Hepatocyte (in vitro differentiated cells): ENCODE measurements at regions not wholly inside any gene's neighbourhood (a gene's known extent, or its start where the extent isn't known, plus 50 kb on each side); places are given as distances from the start of the nearest gene placed in this dataset. TPM values are rescaled to one million over a fixed set of nuclear protein-coding genes. Genes with fewer than 3 reads are reported as not detected.

Source experiments
- DNase-seq: peaks from one replicate; pipeline ENCODE4 v3.0.0-alpha.2; 2016; ENCODE audit warnings: low spot score
- H2AFZ ChIP-seq: fragments of 200-600 bp; sonication (generic); 2 replicates; pipeline ENCODE4 v1.6.0; 2016; ENCODE audit warnings: antibody characterized with exemption, mild to moderate bottlenecking
- H3K27ac ChIP-seq: fragments of 200-600 bp; sonication (generic); 2 replicates; pipeline ENCODE4 v1.5.1; 2016; ENCODE audit warnings: mild to moderate bottlenecking
- H3K27me3 ChIP-seq: fragments of 200-600 bp; sonication (generic); 2 replicates; pipeline ENCODE4 v1.6.1; 2016
- H3K36me3 ChIP-seq: fragments of 200-600 bp; sonication (generic); replicated peaks from 2 replicates; pipeline ENCODE4 v1.5.1; 2016; ENCODE audit warnings: low read depth; ENCODE audit not compliant: insufficient read depth
- H3K4me1 ChIP-seq: fragments of 200-600 bp; sonication (generic); 2 replicates; pipeline ENCODE4 v1.5.1; 2016; ENCODE audit warnings: mild to moderate bottlenecking, moderate library complexity; ENCODE audit not compliant: insufficient read depth
- H3K4me2 ChIP-seq: fragments of 200-600 bp; sonication (generic); 2 replicates; pipeline ENCODE4 v1.6.0; 2016
- H3K4me3 ChIP-seq: fragments of 200-600 bp; sonication (generic); 2 replicates; pipeline ENCODE4 v1.5.1; 2016; ENCODE audit warnings: mild to moderate bottlenecking
- H3K79me2 ChIP-seq: fragments of 200-600 bp; sonication (generic); 2 replicates; pipeline ENCODE4 v1.6.0; 2017; ENCODE audit warnings: mild to moderate bottlenecking
- H3K9me2 ChIP-seq: fragments of 200-600 bp; sonication (generic); replicated peaks from 2 replicates; pipeline ENCODE4 v1.6.0; 2017; ENCODE audit warnings: mild to moderate bottlenecking; ENCODE audit not compliant: insufficient read depth
- H3K9me3 ChIP-seq: fragments of 200-600 bp; sonication (generic); 2 replicates; pipeline ENCODE4 v1.5.1; 2016; ENCODE audit warnings: low read depth, mild to moderate bottlenecking
- H4K20me1 ChIP-seq: fragments of 200-600 bp; sonication (generic); 2 replicates; pipeline ENCODE4 v1.6.0; 2016; ENCODE audit warnings: mild to moderate bottlenecking; ENCODE audit not compliant: insufficient read depth, poor library complexity, severe bottlenecking
- CTCF ChIP-seq: fragments of 200-600 bp; sonication (generic); IDR thresholded peaks from 2 replicates; pipeline ENCODE4 v1.5.1; 2016; ENCODE audit warnings: antibody characterized with exemption, mild to moderate bottlenecking; ENCODE audit not compliant: poor library complexity
- EZH2 ChIP-seq: fragments of 200-600 bp; sonication (generic); IDR thresholded peaks from 2 replicates; pipeline ENCODE4 v1.6.1; 2016; ENCODE audit warnings: antibody characterized with exemption, mild to moderate bottlenecking, borderline replicate concordance
- EZH2phosphoT487 ChIP-seq: fragments of 200-600 bp; sonication (generic); IDR thresholded peaks from one replicate; pipeline ENCODE4 v1.6.1; 2018; ENCODE audit warnings: antibody characterized with exemption, mild to moderate bottlenecking, low read depth, moderate library complexity; ENCODE audit not compliant: unreplicated experiment, severe bottlenecking
- WGBS: methylation state at CpG from one replicate; pipeline ENCODE4 v1.1.6; 2016; ENCODE audit warnings: low lambda C conversion rate; ENCODE audit errors: missing lambda C conversion rate; 5-methylcytosine and 5-hydroxymethylcytosine counted together
- small RNA-seq: library from RNA; depleted of rRNA; stranded (forward); fragments of <200 nt; gene quantifications from one replicate; pipeline ENCODE3, GENCODE V24; 2014

DNA sequence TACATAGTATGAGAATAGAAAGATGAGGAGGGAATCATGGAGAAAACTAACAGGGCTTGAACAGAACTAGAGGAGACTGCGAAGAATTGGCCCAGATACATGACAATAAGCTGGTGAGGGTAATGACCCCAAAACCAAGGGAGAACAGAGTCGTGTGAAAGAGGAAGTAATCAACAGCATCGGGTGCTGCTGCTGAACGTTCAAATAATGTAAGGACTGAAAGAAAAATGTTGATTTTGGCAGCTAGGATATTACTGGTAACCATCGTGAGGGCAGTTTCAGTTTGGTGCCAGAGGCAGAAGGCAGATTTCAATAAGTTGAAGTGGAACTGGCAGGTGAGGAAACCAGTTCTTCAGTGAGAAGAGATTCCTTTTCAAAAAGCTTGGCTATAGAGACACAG lies 66.8 kb upstream of the SMC2 start:
- no peak for DNase-seq
- Histone ChIP-seq H3K4me2 (no peak overlapping the region), H3K9me2 (no peaks in the 10 kb centered on the region), H3K79me2 (no peaks in the 10 kb centered on the region), H3K27ac (no peak overlapping the region), H2AFZ (no peak overlapping the region), H3K4me1 (no peaks in the 10 kb centered on the region), H3K36me3 (no peaks in the 10 kb centered on the region), H3K4me3 (no peak overlapping the region), H3K9me3 (no peaks in the 10 kb centered on the region), H3K27me3 (no peaks in the 10 kb centered on the region), H4K20me1 (no peaks in the 10 kb centered on the region)
- TF ChIP-seq EZH2phosphoT487 (no peak), CTCF (no peak), EZH2 (no peak)
- WGBS: 60% methylated on average over 5 of the region's 5 CpGs

- Histone ChIP-seq H3K36me3 (no peaks in the 10 kb centered on the region), H3K9me2 (no peaks in the 10 kb centered on the region), H3K27ac (no peak overlapping the region), H3K4me3 (no peak overlapping the region), H3K79me2 (no peaks in the 10 kb centered on the region), H3K9me3 (no peaks in the 10 kb centered on the region), H3K27me3 (no peaks in the 10 kb centered on the region), H3K4me2 (no peak overlapping the region), H3K4me1 (no peaks in the 10 kb centered on the region), H2AFZ (no peak overlapping the region), H4K20me1 (no peaks in the 10 kb centered on the region)
- TF ChIP-seq EZH2phosphoT487 (no peak), EZH2 (no peak), CTCF (no peak)
- DNase-seq: no peak
- WGBS: 79% methylated on average over 4 of the region's 4 CpGs
These were observed 65.3 kb upstream of the SMC2 start for GRCh38 chr9:104028827-104029226.

Small RNAs in the stretch of these regions (small RNA-seq; reads per million reads assigned to genes)
- gene RNA5SP291: not detected
